ENCODE measurements at regions not wholly inside any gene's neighbourhood (a gene's known extent, or its start where the extent isn't known, plus 50 kb on each side); places are given as distances from the start of the nearest gene placed in this dataset.
A peak's percentile ranks its signal among the peaks of the same experiment; 100 is the strongest.

DNA sequence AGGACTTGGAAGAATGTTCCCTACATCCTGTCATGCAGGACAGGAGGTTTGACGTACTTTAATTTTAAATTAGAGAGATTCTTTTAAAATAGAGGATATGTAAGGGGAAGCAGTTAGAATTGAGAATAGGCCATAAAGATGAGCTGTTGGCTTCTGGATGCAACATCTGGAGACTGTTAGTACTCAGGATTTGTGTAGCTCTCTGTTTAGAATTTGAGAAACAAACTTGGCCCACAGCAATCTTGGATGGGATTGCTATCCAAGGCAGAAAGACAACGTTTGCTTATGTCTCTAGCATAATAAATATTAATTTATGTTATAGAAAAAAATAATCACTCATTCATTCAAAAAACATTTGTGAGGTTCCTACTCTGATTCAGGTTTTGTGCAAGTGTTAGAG is 398.4 kb upstream of the NOVA1 start:
- no peak overlapping the region for H3K4me3 ChIP-seq (ENCODE audit: low read length)
- no peak for DNase-seq (ENCODE audit: low read depth)
- TF ChIP-seq, protein P1, sequence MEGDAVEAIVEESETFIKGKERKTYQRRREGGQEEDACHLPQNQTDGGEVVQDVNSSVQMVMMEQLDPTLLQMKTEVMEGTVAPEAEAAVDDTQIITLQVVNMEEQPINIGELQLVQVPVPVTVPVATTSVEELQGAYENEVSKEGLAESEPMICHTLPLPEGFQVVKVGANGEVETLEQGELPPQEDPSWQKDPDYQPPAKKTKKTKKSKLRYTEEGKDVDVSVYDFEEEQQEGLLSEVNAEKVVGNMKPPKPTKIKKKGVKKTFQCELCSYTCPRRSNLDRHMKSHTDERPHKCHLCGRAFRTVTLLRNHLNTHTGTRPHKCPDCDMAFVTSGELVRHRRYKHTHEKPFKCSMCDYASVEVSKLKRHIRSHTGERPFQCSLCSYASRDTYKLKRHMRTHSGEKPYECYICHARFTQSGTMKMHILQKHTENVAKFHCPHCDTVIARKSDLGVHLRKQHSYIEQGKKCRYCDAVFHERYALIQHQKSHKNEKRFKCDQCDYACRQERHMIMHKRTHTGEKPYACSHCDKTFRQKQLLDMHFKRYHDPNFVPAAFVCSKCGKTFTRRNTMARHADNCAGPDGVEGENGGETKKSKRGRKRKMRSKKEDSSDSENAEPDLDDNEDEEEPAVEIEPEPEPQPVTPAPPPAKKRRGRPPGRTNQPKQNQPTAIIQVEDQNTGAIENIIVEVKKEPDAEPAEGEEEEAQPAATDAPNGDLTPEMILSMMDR (IDR thresholded peaks at IDR 0.05; ENCODE audit: insufficient read depth, low read depth, low read length, missing control alignments): no peak

DNA sequence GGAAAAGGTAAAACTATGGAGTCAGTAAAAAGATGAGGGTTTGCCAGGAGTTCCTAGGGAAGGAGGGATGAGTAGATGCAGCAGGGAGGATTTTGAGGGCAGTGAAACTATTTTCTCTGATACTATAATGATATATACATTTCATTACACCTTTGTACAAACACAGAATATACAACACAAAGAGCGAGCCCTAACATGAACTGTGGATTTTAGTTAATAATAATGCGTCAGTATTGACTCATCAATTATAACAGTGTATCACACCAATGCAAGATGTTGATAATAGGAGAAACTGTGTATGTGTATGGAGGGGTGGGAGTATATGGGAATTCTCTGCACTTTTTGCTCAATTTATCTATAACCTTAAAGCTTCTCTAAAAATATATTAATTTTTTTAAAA is 404.3 kb upstream of the NOVA1 start:
- H3K4me3 ChIP-seq (ENCODE audit: low read length): no peak overlapping the region
- DNase-seq (ENCODE audit: low read depth): peak; percentile 66
- TF ChIP-seq, protein P1 (IDR thresholded peaks at IDR 0.05; ENCODE audit: insufficient read depth, low read depth, low read length, missing control alignments): no peak

DNA sequence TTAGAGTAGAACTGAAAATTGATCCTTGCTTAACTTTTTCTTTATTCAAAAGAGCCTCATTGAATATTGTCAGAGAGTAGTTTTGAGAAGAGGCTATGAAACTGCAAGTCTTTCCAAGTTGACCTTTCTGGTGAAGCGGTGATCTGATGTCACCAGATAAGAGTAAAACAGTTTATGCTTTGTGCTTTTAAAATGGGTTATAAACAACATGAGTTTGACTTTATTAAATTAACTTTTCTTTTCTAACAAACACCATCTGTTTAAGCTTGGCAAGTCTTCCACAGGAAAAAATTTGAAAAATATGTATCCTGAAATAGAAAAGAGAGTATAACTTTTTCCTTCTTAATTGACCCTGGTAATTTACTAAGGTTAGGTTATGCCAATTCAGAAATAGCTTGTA is 408.7 kb upstream of the NOVA1 start:
- no peak overlapping the region for H3K4me3 ChIP-seq (ENCODE audit: low read length)
- TF ChIP-seq, protein P1 (IDR thresholded peaks at IDR 0.05; ENCODE audit: insufficient read depth, low read depth, low read length, missing control alignments): no peak
- DNase-seq (ENCODE audit: low read depth): no peak

DNA sequence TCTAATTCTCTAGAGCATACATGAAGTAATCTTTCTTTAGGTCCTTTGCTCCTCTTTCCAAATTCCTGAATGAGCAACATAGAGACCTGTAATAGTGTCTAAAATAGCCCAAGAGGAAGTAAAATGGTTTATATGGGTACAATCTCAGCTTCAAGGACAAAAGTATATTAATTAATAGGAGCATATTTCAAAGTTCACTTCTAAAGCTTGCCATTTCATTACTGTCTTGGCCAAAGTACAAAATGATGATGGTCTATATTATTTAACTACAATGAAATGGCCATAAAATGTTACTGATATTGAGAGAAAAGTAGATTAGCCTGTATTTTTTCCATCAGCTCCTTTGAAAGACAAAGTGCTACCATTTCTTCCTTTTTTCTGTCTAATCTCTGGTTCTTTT is 410.4 kb upstream of the NOVA1 start:
- DNase-seq (ENCODE audit: low read depth): no peak
- TF ChIP-seq, protein P1 (IDR thresholded peaks at IDR 0.05; ENCODE audit: insufficient read depth, low read depth, low read length, missing control alignments): no peak
- H3K4me3 ChIP-seq (ENCODE audit: low read length): no peak overlapping the region

DNA sequence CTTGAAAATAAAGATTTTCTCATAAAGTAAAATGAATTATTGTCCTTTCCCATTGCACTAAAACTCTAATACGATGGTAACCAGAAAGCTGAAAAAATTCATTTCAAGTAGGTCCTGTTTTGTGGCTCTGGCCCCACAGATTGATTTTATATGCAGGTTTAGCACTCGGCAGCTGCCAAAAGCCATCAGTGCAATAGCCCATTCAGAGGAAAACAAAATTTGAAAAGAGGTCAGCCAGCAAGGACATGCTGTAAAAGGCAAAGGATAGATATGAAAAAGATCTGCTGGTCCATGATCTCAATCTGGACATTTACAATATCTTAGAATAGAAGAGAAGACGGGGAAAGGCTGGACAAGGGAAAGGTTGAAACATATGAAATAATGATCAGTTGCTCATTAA is 414.8 kb upstream of the NOVA1 start:
- no peak for DNase-seq (ENCODE audit: low read depth)

DNA sequence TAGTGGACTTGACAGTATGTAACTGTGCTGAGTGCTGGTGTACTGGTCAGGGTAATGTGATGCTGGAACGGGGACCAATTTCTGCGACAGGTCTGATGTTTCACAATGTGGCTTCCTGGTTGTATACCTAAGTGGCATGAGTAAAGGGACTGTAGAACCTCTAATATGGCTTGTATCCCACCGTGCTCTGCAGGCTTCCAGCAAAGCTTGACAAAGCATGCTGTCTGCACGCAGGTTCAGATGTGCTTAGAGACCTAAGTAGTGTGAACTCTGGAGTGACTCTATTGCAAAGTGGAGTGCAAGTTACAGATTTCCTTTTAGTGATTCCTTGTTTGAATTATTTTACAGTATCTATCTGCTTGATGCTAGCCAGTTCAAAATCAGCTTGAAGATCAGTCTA is 415.8 kb upstream of the NOVA1 start:
- TF ChIP-seq, protein P1 (IDR thresholded peaks at IDR 0.05; ENCODE audit: insufficient read depth, low read depth, low read length, missing control alignments): no peak
- H3K4me3 ChIP-seq (ENCODE audit: low read length): no peak overlapping the region
- DNase-seq (ENCODE audit: low read depth): no peak

More for the DNA sequence above, 414.8 kb upstream of the NOVA1 start:
- TF ChIP-seq, protein P1 (IDR thresholded peaks at IDR 0.05; ENCODE audit: insufficient read depth, low read depth, low read length, missing control alignments): no peak
- H3K4me3 ChIP-seq (ENCODE audit: low read length): no peak overlapping the region

DNA sequence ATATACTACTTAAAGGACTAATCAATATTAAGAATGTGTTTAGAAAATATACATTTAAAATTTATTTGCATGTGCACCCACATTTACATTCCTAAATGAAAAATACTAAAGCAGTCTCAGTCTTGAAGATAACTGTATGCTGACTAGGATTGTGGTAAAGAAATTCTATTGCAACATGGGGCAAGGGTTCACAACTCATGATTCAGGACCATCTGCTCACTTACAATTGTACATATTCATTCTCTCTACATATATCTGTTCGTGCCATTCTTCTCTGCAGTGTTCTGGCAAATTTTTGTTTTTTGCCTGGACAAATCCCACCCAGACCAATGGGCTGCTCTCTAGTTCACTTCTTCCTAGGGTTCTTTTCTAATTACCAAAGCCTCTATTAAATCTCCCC is 417.2 kb upstream of the NOVA1 start:
- TF ChIP-seq, protein P1 (IDR thresholded peaks at IDR 0.05; ENCODE audit: insufficient read depth, low read depth, low read length, missing control alignments): no peak

More for the DNA sequence above, 417.2 kb upstream of the NOVA1 start:
- DNase-seq (ENCODE audit: low read depth): no peak
- H3K4me3 ChIP-seq (ENCODE audit: low read length): no peak overlapping the region

All from epithelial cell of esophagus (primary cell).